GM19468 (cell line): ENCODE measurements at regions not wholly inside any gene's neighbourhood (a gene's known extent, or its start where the extent isn't known, plus 50 kb on each side); places are given as distances from the start of the nearest gene placed in this dataset.
"Not testable (repeated sequence)": the region's sequence is repeated elsewhere in the genome, so short reads cannot be mapped to it uniquely, and the experiment has no call there.

ENCODE experiments used
- ATAC-seq: cut with Tn5 transposase; IDR thresholded peaks from one replicate; pipeline ENCODE4 v1.9.1; 2021; ENCODE audit warnings: mild to moderate bottlenecking, moderate library complexity, moderate number of reproducible peaks; ENCODE audit not compliant: unreplicated experiment; ENCODE audit errors: extremely low read depth

- no peak for ATAC-seq
Measured at GRCh38 chr4:64642936-64643335, 233.7 kb upstream of the TECRL start.

- ATAC-seq: not testable (repeated sequence)
Measured at GRCh38 chr4:64640402-64640801, 231.2 kb upstream of the TECRL start.

GRCh38 chr4:64625438-64625837, 216.2 kb upstream of the TECRL start:
- no peak for ATAC-seq

- ATAC-seq: no peak
Measured at GRCh38 chr4:64617800-64618199, 208.6 kb upstream of the TECRL start.

- no peak for ATAC-seq
Measured at GRCh38 chr4:64614276-64614675, 205.0 kb upstream of the TECRL start.

- no peak for ATAC-seq
Measured at GRCh38 chr4:64613046-64613445, 203.8 kb upstream of the TECRL start.

GRCh38 chr4:64598066-64598465, 188.8 kb upstream of the TECRL start:
- no peak for ATAC-seq

GRCh38 chr4:64594723-64595122, 185.5 kb upstream of the TECRL start:
- ATAC-seq: no peak

- ATAC-seq: no peak
Measured at GRCh38 chr4:64588507-64588906, 179.3 kb upstream of the TECRL start.

GRCh38 chr4:64584981-64585557, 175.8 kb upstream of the TECRL start:
- no peak for ATAC-seq

GRCh38 chr4:64584125-64584524, 174.9 kb upstream of the TECRL start:
- no peak for ATAC-seq

- no peak for ATAC-seq
Measured at GRCh38 chr4:64582492-64582891, 173.2 kb upstream of the TECRL start.

GRCh38 chr4:64581422-64581821, 172.2 kb upstream of the TECRL start:
- no peak for ATAC-seq

- ATAC-seq: no peak
Measured at GRCh38 chr4:64564126-64564525, 154.9 kb upstream of the TECRL start.

- ATAC-seq: no peak
Measured at GRCh38 chr4:64559571-64559970, 150.3 kb upstream of the TECRL start.

GRCh38 chr4:64551125-64551524, 141.9 kb upstream of the TECRL start:
- ATAC-seq: no peak

GRCh38 chr4:64545593-64545992, 136.3 kb upstream of the TECRL start:
- no peak for ATAC-seq

GRCh38 chr4:64539234-64539849, 130.1 kb upstream of the TECRL start:
- peak; percentile 84 for ATAC-seq

- no peak for ATAC-seq
Measured at GRCh38 chr4:64538219-64538618, 129.0 kb upstream of the TECRL start.

- no peak for ATAC-seq
Measured at GRCh38 chr4:64533637-64534036, 124.4 kb upstream of the TECRL start.

- no peak for ATAC-seq
Measured at GRCh38 chr4:64533159-64533558, 123.9 kb upstream of the TECRL start.

- ATAC-seq: no peak
Measured at GRCh38 chr4:64520421-64520820, 111.2 kb upstream of the TECRL start.
